Liver (tissue), 8 donors: ENCODE measurements at regions not wholly inside any gene's neighbourhood (a gene's known extent, or its start where the extent isn't known, plus 50 kb on each side); places are given as distances from the start of the nearest gene placed in this dataset.

Source experiments
- DNase-seq: peaks from one replicate; pipeline ENCODE4 v3.0.0-alpha.2; 2017; ENCODE audit warnings: low spot score
- H3K27ac ChIP-seq, 2 donors: one replicate each; pipeline ENCODE4 v1.7.0; 2013; ENCODE audit warnings: inconsistent platforms in 2 of 2, low read length in 2 of 2, control low read depth in 1 of 2, low read depth in 1 of 2, mild to moderate bottlenecking in 1 of 2
- H3K27me3 ChIP-seq, 4 donors: one replicate each; pipeline versions ENCODE4 v1.6.1 to v1.7.0; 2013; ENCODE audit warnings: low read length in 3 of 4, inconsistent platforms in 1 of 4, mild to moderate bottlenecking in 1 of 4, moderate library complexity in 1 of 4; ENCODE audit not compliant: control insufficient read depth in 4 of 4, insufficient read depth in 4 of 4
- H3K36me3 ChIP-seq, 4 donors: one replicate each; pipeline versions ENCODE4 v1.6.1 to v1.7.0; 2013; ENCODE audit warnings: low read length in 3 of 4, mild to moderate bottlenecking in 3 of 4, low read depth in 1 of 4, moderate library complexity in 1 of 4; ENCODE audit not compliant: control insufficient read depth in 4 of 4, insufficient read depth in 3 of 4
- H3K4me1 ChIP-seq, 4 donors: one replicate each; pipeline versions ENCODE4 v1.6.1 to v1.7.0; 2013; ENCODE audit warnings: low read length in 3 of 4, mild to moderate bottlenecking in 3 of 4, moderate library complexity in 1 of 4; ENCODE audit not compliant: control insufficient read depth in 4 of 4, insufficient read depth in 4 of 4
- H3K4me3 ChIP-seq, 3 donors: one replicate each; pipeline versions ENCODE4 v1.6.1 to v1.7.0; 2013; ENCODE audit warnings: low read length in 3 of 3, control low read depth in 1 of 3, low read depth in 1 of 3, mild to moderate bottlenecking in 1 of 3
- H3K9ac ChIP-seq, 2 donors: one replicate each; pipeline ENCODE4 v1.7.0; 2013; ENCODE audit warnings: low read length in 2 of 2, mild to moderate bottlenecking in 2 of 2, moderate library complexity in 2 of 2, control low read depth in 1 of 2, low read depth in 1 of 2
- H3K9me3 ChIP-seq, 4 donors: one replicate each; pipeline versions ENCODE4 v1.6.1 to v1.7.0; 2013; ENCODE audit warnings: low read length in 3 of 4; ENCODE audit not compliant: control insufficient read depth in 4 of 4
- EGR1 ChIP-seq, 2 donors: IDR thresholded peaks; 2 replicates each; pipeline ENCODE4 v1.6.1; 2016 to 2018; ENCODE audit warnings: antibody characterized with exemption in 2 of 2, low read depth in 2 of 2
- FOXA1 ChIP-seq: IDR thresholded peaks from 2 replicates; pipeline ENCODE4 v1.6.1; 2016; ENCODE audit warnings: antibody characterized with exemption
- FOXA2 ChIP-seq: IDR thresholded peaks from 2 replicates; pipeline ENCODE4 v1.6.1; 2016; ENCODE audit warnings: antibody characterized with exemption
- GABPA ChIP-seq, 2 donors: IDR thresholded peaks in 1 of 2; conservative IDR thresholded peaks in 1 of 2; 2 replicates each; pipeline ENCODE4 v1.6.1; 2016; ENCODE audit warnings: antibody characterized with exemption in 2 of 2, mild to moderate bottlenecking in 1 of 2, moderate library complexity in 1 of 2
- HNF4G ChIP-seq: IDR thresholded peaks from 2 replicates; pipeline ENCODE4 v1.6.1; 2016; ENCODE audit warnings: antibody characterized with exemption
- JUND ChIP-seq, 2 donors: IDR thresholded peaks; 2 replicates each; pipeline ENCODE4 v1.6.1; 2016; ENCODE audit warnings: antibody characterized with exemption in 2 of 2
- MAX ChIP-seq: IDR thresholded peaks from 2 replicates; pipeline ENCODE4 v1.6.1; 2016; ENCODE audit warnings: antibody characterized with exemption
- NR2F2 ChIP-seq: IDR thresholded peaks from 2 replicates; pipeline ENCODE4 v1.6.1; 2016; ENCODE audit warnings: antibody characterized with exemption
- RAD21 ChIP-seq, 2 donors: IDR thresholded peaks; 2 replicates each; pipeline ENCODE4 v1.6.1; 2016; ENCODE audit warnings: antibody characterized with exemption in 2 of 2, mild to moderate bottlenecking in 2 of 2
- REST ChIP-seq: IDR thresholded peaks from 2 replicates; pipeline ENCODE4 v1.6.1; 2016; ENCODE audit warnings: antibody characterized with exemption, mild to moderate bottlenecking
- RXRA ChIP-seq, 2 donors: IDR thresholded peaks; 2 replicates each; pipeline ENCODE4 v1.6.1; 2017 to 2018; ENCODE audit warnings: antibody characterized with exemption in 2 of 2, mild to moderate bottlenecking in 1 of 2
- SP1 ChIP-seq: IDR thresholded peaks from 2 replicates; pipeline ENCODE4 v1.6.1; 2018; ENCODE audit warnings: antibody characterized with exemption, mild to moderate bottlenecking
- TAF1 ChIP-seq: conservative IDR thresholded peaks from 2 replicates; pipeline ENCODE4 v1.6.1; 2016; ENCODE audit warnings: antibody characterized with exemption, mild to moderate bottlenecking
- YY1 ChIP-seq: IDR thresholded peaks from 2 replicates; pipeline ENCODE4 v1.6.1; 2016; ENCODE audit warnings: antibody characterized with exemption, mild to moderate bottlenecking
- WGBS: extraction: QIAGEN DNeasy Blood & Tissue Kit; methylation state at CpG from one replicate; pipeline ENCODE4 v1.1.7; 2013; 5-methylcytosine and 5-hydroxymethylcytosine counted together
- TF ChIP-seq, protein P1 (sequence below): IDR thresholded peaks from 2 replicates; pipeline ENCODE4 v1.6.1; 2016; ENCODE audit warnings: antibody characterized with exemption
- TF ChIP-seq, protein P2 (sequence below): fragments of 150-350 bp; IDR thresholded peaks from 2 replicates; pipeline ENCODE4 v1.5.1; 2017; ENCODE audit warnings: improper control_type of control experiment, low read depth, low read length; ENCODE audit not compliant: missing input control
- TF ChIP-seq, protein P3 (sequence below): IDR thresholded peaks from 2 replicates; pipeline ENCODE4 v1.6.1; 2016; ENCODE audit warnings: antibody characterized with exemption
- donor health status: healthy.
- donor health status: healthy.
- donor health status: healthy.
- donor health status: healthy.
- donor health status: healthy.

DNA sequence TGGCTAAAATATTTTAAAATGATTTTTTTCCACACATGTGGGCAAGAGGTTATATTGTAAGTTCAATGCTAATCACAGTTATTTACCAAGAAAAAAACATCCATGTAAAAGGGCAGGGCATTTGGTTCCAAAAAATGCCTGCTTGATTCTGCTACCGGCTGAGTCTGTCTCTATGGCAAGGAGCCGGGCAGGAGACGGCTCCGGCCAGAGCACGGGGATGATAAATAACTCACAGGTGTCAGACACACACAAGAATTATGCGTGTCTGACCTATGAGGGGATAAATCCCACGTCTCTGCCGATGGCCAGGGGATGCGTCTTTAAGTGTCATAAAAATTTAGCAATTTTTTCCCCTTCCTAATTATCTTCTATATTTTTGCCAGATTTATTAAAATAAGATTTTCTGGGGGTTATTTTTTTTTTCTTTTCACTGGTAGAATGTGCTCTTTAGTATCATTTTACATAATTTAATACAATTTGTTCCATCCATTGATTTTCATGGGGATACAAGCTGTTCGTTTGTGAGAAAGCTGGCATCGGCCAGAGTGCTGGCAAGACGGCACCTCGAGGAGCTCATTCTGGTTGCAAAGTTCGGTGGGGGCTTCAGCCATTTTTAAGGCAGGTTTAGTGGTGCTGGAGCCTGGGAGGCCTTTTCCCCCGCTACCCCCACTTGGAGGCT lies 253.9 kb downstream of the ZNF536 start:
- no peaks in the 10 kb centered on the region for H3K4me1 ChIP-seq
- TF ChIP-seq YY1 (no peak), HNF4G (no peak), TAF1 (no peak), GABPA (IDR thresholded peaks at IDR 0.05 in 1 of 2, conservative IDR thresholded peaks at IDR 0.05 in 1 of 2) (no peak), RAD21 (IDR thresholded peaks at IDR 0.05) (no peak), JUND (IDR thresholded peaks at IDR 0.05) (no peak), FOXA1 (no peak), EGR1 (IDR thresholded peaks at IDR 0.05; ENCODE audit: low read depth in 2 of 2) (no peak), SP1 (no peak), NR2F2 (no peak), MAX (no peak), RXRA (IDR thresholded peaks at IDR 0.05) (no peak), FOXA2 (no peak), REST (no peak)
- TF ChIP-seq, protein P1, sequence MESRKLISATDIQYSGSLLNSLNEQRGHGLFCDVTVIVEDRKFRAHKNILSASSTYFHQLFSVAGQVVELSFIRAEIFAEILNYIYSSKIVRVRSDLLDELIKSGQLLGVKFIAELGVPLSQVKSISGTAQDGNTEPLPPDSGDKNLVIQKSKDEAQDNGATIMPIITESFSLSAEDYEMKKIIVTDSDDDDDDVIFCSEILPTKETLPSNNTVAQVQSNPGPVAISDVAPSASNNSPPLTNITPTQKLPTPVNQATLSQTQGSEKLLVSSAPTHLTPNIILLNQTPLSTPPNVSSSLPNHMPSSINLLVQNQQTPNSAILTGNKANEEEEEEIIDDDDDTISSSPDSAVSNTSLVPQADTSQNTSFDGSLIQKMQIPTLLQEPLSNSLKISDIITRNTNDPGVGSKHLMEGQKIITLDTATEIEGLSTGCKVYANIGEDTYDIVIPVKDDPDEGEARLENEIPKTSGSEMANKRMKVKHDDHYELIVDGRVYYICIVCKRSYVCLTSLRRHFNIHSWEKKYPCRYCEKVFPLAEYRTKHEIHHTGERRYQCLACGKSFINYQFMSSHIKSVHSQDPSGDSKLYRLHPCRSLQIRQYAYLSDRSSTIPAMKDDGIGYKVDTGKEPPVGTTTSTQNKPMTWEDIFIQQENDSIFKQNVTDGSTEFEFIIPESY: no peak
- TF ChIP-seq, protein P2, sequence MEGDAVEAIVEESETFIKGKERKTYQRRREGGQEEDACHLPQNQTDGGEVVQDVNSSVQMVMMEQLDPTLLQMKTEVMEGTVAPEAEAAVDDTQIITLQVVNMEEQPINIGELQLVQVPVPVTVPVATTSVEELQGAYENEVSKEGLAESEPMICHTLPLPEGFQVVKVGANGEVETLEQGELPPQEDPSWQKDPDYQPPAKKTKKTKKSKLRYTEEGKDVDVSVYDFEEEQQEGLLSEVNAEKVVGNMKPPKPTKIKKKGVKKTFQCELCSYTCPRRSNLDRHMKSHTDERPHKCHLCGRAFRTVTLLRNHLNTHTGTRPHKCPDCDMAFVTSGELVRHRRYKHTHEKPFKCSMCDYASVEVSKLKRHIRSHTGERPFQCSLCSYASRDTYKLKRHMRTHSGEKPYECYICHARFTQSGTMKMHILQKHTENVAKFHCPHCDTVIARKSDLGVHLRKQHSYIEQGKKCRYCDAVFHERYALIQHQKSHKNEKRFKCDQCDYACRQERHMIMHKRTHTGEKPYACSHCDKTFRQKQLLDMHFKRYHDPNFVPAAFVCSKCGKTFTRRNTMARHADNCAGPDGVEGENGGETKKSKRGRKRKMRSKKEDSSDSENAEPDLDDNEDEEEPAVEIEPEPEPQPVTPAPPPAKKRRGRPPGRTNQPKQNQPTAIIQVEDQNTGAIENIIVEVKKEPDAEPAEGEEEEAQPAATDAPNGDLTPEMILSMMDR: no peak
- TF ChIP-seq, protein P3, sequence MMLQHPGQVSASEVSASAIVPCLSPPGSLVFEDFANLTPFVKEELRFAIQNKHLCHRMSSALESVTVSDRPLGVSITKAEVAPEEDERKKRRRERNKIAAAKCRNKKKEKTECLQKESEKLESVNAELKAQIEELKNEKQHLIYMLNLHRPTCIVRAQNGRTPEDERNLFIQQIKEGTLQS: no peak
- DNase-seq: no peak
- 81% methylated on average over 15 of the region's 15 CpGs for WGBS
- no peaks in the 10 kb centered on the region for H3K36me3 ChIP-seq
- H3K9me3 ChIP-seq: peaks cover 0 to 13% (median 3%) of the 10 kb centered on the region in 4 donors
- H3K27ac ChIP-seq: no peak overlapping the region
- no peaks in the 10 kb centered on the region for H3K27me3 ChIP-seq
- H3K4me3 ChIP-seq: no peak overlapping the region
- H3K9ac ChIP-seq: no peak overlapping the region
